Loucy (cell line): ENCODE measurements at regions not wholly inside any gene's neighbourhood (a gene's known extent, or its start where the extent isn't known, plus 50 kb on each side); places are given as distances from the start of the nearest gene placed in this dataset.
"Not testable (repeated sequence)": the region's sequence is repeated elsewhere in the genome, so short reads cannot be mapped to it uniquely, and the experiment has no call there.

Experiments used
- H2AFZ ChIP-seq: fragments of 200-600 bp; sonication (generic); 2 replicates; pipeline ENCODE4 v1.6.0; 2016; ENCODE audit warnings: antibody characterized with exemption, mild to moderate bottlenecking, low read length, moderate library complexity
- H3F3A ChIP-seq: fragments of 200-600 bp; 2 replicates; pipeline ENCODE4 v1.6.0; 2016; ENCODE audit warnings: antibody characterized with exemption, low read depth, mild to moderate bottlenecking
- H3K27me3 ChIP-seq: fragments of 200-600 bp; sonication (generic); 2 replicates; pipeline ENCODE4 v1.6.1; 2014; ENCODE audit warnings: low read length, mild to moderate bottlenecking; ENCODE audit not compliant: insufficient read depth, poor library complexity, severe bottlenecking
- H3K36me3 ChIP-seq: fragments of 200-600 bp; sonication (generic); 2 replicates; pipeline ENCODE4 v1.6.1; 2016; ENCODE audit warnings: low read length; ENCODE audit not compliant: insufficient read depth
- H3K4me1 ChIP-seq: fragments of 200-600 bp; sonication (generic); 2 replicates; pipeline ENCODE4 v1.5.1; 2014; ENCODE audit warnings: low read length, mild to moderate bottlenecking; ENCODE audit not compliant: insufficient read depth, poor library complexity, severe bottlenecking
- H3K4me2 ChIP-seq: fragments of 200-600 bp; sonication (generic); 2 replicates; pipeline ENCODE4 v1.6.0; 2014; ENCODE audit warnings: antibody characterized with exemption, low read length, low read depth, mild to moderate bottlenecking; ENCODE audit not compliant: poor library complexity, severe bottlenecking
- H3K4me3 ChIP-seq: fragments of 200-600 bp; sonication (generic); 2 replicates; pipeline ENCODE4 v1.5.1; 2014; ENCODE audit warnings: low read length, mild to moderate bottlenecking, mixed read lengths; ENCODE audit not compliant: poor library complexity, severe bottlenecking
- H3K79me2 ChIP-seq: fragments of 200-600 bp; sonication (generic); 2 replicates; pipeline ENCODE4 v1.6.1; 2014; ENCODE audit warnings: low read length; ENCODE audit not compliant: insufficient read depth
- H3K9ac ChIP-seq: fragments of 200-600 bp; sonication (generic); 2 replicates; pipeline ENCODE4 v1.6.0; 2014; ENCODE audit warnings: mild to moderate bottlenecking, low read depth, low read length, moderate library complexity; ENCODE audit not compliant: poor library complexity, severe bottlenecking
- H3K9me2 ChIP-seq: fragments of 200-600 bp; sonication (generic); replicated peaks from 2 replicates; pipeline ENCODE4 v1.6.1; 2016; ENCODE audit warnings: low read depth, low read length, mixed read lengths
- H3K9me3 ChIP-seq: fragments of 200-600 bp; sonication (generic); 2 replicates; pipeline ENCODE4 v1.6.1; 2014; ENCODE audit warnings: mild to moderate bottlenecking, antibody characterized with exemption, low read length, low read depth; ENCODE audit not compliant: insufficient read depth
- H4K20me1 ChIP-seq: fragments of 200-600 bp; sonication (generic); 2 replicates; pipeline ENCODE4 v1.6.0; 2014; ENCODE audit warnings: antibody characterized with exemption, low read length, mild to moderate bottlenecking; ENCODE audit not compliant: insufficient read depth, poor library complexity, severe bottlenecking
- CTCF ChIP-seq: fragments of 200-600 bp; sonication (generic); conservative IDR thresholded peaks from 2 replicates; pipeline ENCODE4 v1.5.1; 2014; ENCODE audit warnings: mild to moderate bottlenecking, antibody characterized with exemption, low read length
- EZH2phosphoT487 ChIP-seq: fragments of 200-600 bp; IDR thresholded peaks from 2 replicates; pipeline ENCODE4 v1.6.1; 2018; ENCODE audit warnings: antibody characterized with exemption, mild to moderate bottlenecking, moderate library complexity, borderline replicate concordance

- Histone ChIP-seq H3K4me1 (no peaks in the 10 kb centered on the region), H2AFZ (no peak overlapping the region), H3F3A (no peaks in the 10 kb centered on the region), H3K36me3 (no peaks in the 10 kb centered on the region), H3K79me2 (no peaks in the 10 kb centered on the region), H3K9me2 (no peaks in the 10 kb centered on the region), H3K4me2 (no peak overlapping the region), H4K20me1 (no peaks in the 10 kb centered on the region), H3K4me3 (no peak overlapping the region), H3K9ac (no peak overlapping the region), H3K27me3 (no peaks in the 10 kb centered on the region), H3K9me3 (no peaks in the 10 kb centered on the region)
- TF ChIP-seq CTCF (no peak), EZH2phosphoT487 (no peak)
Observed at GRCh38 chr11:42857344-42857743, 454.5 kb upstream of the API5 start.

- Histone ChIP-seq H3K9ac (no peak overlapping the region), H4K20me1 (no peaks in the 10 kb centered on the region), H3K4me3 (no peak overlapping the region), H3K36me3 (no peaks in the 10 kb centered on the region), H2AFZ (no peak overlapping the region), H3F3A (no peaks in the 10 kb centered on the region), H3K9me3 (no peaks in the 10 kb centered on the region), H3K27me3 (no peaks in the 10 kb centered on the region), H3K4me1 (no peaks in the 10 kb centered on the region), H3K79me2 (no peaks in the 10 kb centered on the region), H3K9me2 (no peaks in the 10 kb centered on the region), H3K4me2 (no peak overlapping the region)
- TF ChIP-seq EZH2phosphoT487 (no peak), CTCF (no peak)
Observed at GRCh38 chr11:42870480-42870879, 441.3 kb upstream of the API5 start.

GRCh38 chr11:42873800-42874405, 437.9 kb upstream of the API5 start:
- not testable (repeated sequence) for H3F3A ChIP-seq, H3K36me3 ChIP-seq, H4K20me1 ChIP-seq, H3K4me1 ChIP-seq, H3K9ac ChIP-seq, H3K4me3 ChIP-seq, H2AFZ ChIP-seq, H3K79me2 ChIP-seq, H3K9me3 ChIP-seq, H3K4me2 ChIP-seq, H3K9me2 ChIP-seq, H3K27me3 ChIP-seq

- not testable (repeated sequence) for H3K9me3 ChIP-seq, H3K27me3 ChIP-seq, H3K9ac ChIP-seq, H3K36me3 ChIP-seq, H3K4me2 ChIP-seq, H3K79me2 ChIP-seq, H3K4me3 ChIP-seq, H2AFZ ChIP-seq, H3K4me1 ChIP-seq, H3K9me2 ChIP-seq, H3F3A ChIP-seq, H4K20me1 ChIP-seq
Observed at GRCh38 chr11:42881335-42881734, 430.5 kb upstream of the API5 start.
